GM20000 (cell line): ENCODE measurements at regions not wholly inside any gene's neighbourhood (a gene's known extent, or its start where the extent isn't known, plus 50 kb on each side); places are given as distances from the start of the nearest gene placed in this dataset.

ENCODE experiments used
- DNase-seq: peaks from one replicate; pipeline ENCODE4 v3.0.0; 2012; ENCODE audit warnings: low spot score
- CTCF ChIP-seq: IDR thresholded peaks from 2 replicates; pipeline ENCODE4 v1.5.1; 2012; ENCODE audit warnings: mild to moderate bottlenecking, control low read depth; ENCODE audit errors: extremely low read depth, missing control alignments

GRCh38 chr5:26024774-26025173 is 1013.6 kb downstream of the CDH9 start:
- TF ChIP-seq CTCF = no peak
- DNase-seq = no peak

GRCh38 chr5:26023361-26023760 is 1015.0 kb downstream of the CDH9 start:
- no peak for DNase-seq

GRCh38 chr5:26014206-26014605 is 1024.2 kb downstream of the CDH9 start:
- TF ChIP-seq CTCF = no peak

More at GRCh38 chr5:26023361-26023760, 1015.0 kb downstream of the CDH9 start:
- TF ChIP-seq CTCF = no peak

GRCh38 chr5:26012078-26012477 is 1026.3 kb downstream of the CDH9 start:
- no peak for TF ChIP-seq CTCF
- DNase-seq = no peak

More at GRCh38 chr5:26014206-26014605, 1024.2 kb downstream of the CDH9 start:
- DNase-seq = no peak

GRCh38 chr5:26009742-26010141 is 1028.6 kb downstream of the CDH9 start:
- no peak for TF ChIP-seq CTCF
- DNase-seq = no peak

GRCh38 chr5:26003966-26004365 is 1034.4 kb downstream of the CDH9 start:
- DNase-seq = no peak
- no peak for TF ChIP-seq CTCF

GRCh38 chr5:25995209-25995608 is 1043.2 kb downstream of the CDH9 start:
- TF ChIP-seq CTCF = no peak
- DNase-seq = no peak
